NCI-H1105 treated with DMSO at 0.1 percent for 48 hours (cell line): ENCODE measurements at regions not wholly inside any gene's neighbourhood (a gene's known extent, or its start where the extent isn't known, plus 50 kb on each side); places are given as distances from the start of the nearest gene placed in this dataset.

Source experiments
- DNase-seq: peaks from one replicate; lab custom pipeline; 2025; lab: John Stamatoyannopoulos, UW

DNA sequence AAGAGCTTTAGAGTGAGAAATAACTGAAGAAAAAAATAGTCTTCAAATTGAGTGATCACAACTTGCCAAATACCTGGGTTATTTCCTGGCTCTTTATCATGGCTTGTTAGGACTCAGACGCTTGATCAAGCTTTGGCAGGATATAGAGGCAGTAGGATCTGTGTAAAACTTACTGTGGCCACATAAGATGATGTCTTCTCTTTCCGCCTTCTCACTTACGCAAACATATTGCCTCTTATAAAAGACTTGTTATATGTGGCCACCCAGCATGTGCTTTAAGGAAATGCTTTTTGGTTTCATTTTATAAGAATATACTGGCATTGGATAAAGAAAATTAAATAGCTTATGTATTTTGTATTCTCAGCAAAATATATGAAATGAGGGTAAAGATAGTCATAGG is 101.8 kb upstream of the AKIRIN2 start:
- DNase-seq: no peak

DNA sequence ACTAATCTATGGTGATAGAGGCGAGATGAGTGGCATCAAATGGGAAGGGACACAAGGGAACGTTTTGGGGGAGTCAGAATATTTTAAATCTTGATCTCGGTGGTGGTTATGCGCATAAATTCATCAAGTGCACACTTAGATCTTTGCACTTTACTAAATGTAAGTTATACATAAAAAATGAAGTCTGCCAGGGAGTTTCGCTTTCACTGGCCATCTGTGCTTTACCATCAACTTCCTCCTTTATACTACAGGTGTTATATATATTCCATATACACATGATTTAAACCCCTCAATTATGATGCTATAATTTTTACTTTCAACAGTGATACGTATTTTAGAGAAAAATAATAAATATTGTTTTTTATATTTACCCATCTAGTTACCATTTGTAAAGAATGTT is 97.6 kb upstream of the AKIRIN2 start:
- DNase-seq: no peak

GRCh38 chr6:87798393-87799278 is 96.6 kb upstream of the AKIRIN2 start:
- DNase-seq: no peak

- no peak for DNase-seq
Observed at GRCh38 chr6:87794922-87795885, 93.2 kb upstream of the AKIRIN2 start.

- no peak for DNase-seq
Observed at GRCh38 chr6:87793315-87793714, 91.3 kb upstream of the AKIRIN2 start.

GRCh38 chr6:87791982-87792381 is 89.9 kb upstream of the AKIRIN2 start:
- no peak for DNase-seq

GRCh38 chr6:87791485-87791884 is 89.5 kb upstream of the AKIRIN2 start:
- DNase-seq: no peak

DNA sequence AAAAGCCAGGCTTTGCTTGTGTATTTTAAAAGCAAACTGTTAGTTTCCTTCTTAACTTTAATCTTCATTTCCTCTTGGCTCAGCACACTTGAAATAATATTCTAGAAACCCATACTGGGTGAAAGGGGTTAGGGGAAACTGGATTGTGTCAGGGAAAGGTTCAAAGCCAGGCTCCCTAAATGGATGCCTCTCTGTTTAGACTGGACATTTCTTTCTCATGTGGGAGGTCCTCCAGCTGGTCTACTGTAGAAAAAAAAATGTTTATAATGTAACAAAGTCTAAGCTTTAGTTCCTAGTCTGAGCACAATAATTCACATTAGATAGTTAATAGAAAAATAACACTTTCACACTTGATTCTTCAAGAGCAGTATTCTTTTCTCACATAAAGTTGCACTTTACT is 89.0 kb upstream of the AKIRIN2 start:
- DNase-seq: no peak

DNA sequence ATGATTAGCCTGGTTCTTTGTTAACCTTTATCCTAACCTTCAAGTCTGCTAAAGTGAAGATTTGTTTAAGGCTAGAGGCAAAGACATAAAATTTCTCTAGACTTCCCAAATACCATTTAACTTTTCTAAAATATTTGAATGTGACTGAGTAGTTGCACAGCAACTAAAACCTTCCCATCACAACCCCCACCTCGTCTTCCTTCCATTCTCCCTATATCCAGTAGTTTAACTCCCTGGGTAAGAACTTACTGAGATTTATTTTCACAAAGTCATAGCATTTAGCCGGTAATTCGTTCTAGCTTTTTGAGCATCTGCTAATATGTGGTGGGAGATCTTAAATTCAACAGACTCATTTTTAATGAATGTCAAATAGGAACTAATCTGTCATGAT is 87.9 kb upstream of the AKIRIN2 start:
- no peak for DNase-seq

GRCh38 chr6:87789198-87789899 is 87.3 kb upstream of the AKIRIN2 start:
- peak; percentile 86 for DNase-seq

GRCh38 chr6:87788141-87788540 is 86.1 kb upstream of the AKIRIN2 start:
- DNase-seq: no peak

GRCh38 chr6:87785229-87785862 is 83.3 kb upstream of the AKIRIN2 start:
- DNase-seq: no peak

- DNase-seq: no peak
Observed at GRCh38 chr6:87784690-87785089, 82.7 kb upstream of the AKIRIN2 start.

GRCh38 chr6:87784051-87784450 is 82.0 kb upstream of the AKIRIN2 start:
- DNase-seq: no peak

- no peak for DNase-seq
Observed at GRCh38 chr6:87779542-87779941, 77.5 kb upstream of the AKIRIN2 start.

- peak; percentile 36 for DNase-seq
Observed at GRCh38 chr6:87772597-87773530, 70.8 kb upstream of the AKIRIN2 start.

DNA sequence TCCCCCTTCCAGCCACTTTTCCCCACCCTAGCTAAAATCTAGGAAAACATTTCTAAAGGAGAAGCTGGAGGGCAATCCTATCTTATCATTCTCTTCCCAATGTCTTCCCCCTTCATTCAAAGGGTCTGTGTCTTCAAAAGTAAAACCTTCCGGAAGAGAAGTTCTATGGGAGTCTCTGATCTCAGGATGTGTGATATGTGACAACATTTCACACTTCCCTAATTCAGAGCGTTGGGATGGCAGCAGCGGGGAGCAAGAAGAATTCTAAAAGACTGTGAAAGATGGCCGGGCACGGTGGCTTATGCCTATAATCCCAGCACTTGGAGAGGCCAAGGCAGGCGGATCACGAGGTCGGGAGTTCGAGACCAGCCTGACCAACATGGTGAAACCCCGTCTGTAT is 65.4 kb upstream of the AKIRIN2 start:
- DNase-seq: no peak

DNA sequence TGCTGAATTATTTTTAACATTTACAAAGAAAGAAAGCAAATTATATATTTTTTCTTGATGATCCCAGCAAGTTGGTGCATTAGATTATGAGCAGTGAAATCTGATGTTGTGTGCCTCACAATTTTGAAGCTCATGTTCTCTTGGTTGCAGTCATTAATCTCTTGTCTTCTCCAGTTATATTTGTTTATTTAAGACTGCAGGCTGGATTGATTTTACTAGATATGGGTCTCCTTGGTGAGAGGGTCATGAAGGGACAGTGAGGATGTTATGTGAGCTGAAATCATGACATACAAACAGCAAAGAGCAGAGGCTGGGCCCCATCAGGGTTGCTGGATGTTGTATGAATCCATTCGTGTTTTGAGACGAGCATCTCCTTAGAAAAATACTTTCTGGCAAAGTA is 64.2 kb upstream of the AKIRIN2 start:
- no peak for DNase-seq

DNA sequence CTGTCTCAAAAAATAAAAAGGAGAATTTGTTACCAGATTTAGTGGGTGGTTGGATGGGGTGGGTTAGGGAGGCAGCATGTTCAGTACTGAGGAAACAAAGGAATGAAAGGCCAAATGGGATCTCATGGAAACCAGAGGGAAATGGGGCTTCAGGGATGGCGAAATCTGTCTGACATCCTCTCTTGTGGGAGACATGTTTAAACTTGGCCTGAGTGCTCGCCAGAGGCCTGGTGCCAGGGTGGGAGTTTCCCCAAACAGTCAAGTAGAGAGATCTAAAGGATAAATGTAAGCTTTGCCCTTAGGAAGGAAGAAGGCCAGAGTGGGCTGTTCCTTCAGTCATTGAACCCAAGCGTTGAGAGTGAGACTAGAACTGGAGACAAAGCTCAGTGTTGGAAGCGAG is 61.9 kb upstream of the AKIRIN2 start:
- no peak for DNase-seq

- no peak for DNase-seq
Observed at GRCh38 chr6:87763276-87763675, 61.2 kb upstream of the AKIRIN2 start.

DNA sequence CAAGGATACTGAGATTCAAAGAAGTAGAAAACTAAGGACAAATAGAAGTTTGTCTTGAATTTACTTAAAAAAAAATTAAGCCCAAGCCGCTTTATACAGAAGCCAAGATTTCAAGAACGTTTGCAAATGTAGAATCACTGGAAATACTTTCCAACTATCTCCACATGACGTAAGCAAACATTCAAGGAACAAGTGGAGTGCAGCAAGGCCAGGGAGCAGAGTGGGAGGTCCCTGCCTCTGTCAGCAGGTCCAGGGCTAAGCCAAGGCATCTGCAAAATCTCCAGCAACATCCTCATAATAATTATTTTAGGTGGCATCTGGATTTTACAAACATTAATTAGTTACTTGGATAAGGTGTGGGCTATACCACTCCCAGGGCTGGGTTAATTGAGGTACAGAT is 60.1 kb upstream of the AKIRIN2 start:
- no peak for DNase-seq
